Peyer's patch (tissue), 4 donors: ENCODE measurements at regions not wholly inside any gene's neighbourhood (a gene's known extent, or its start where the extent isn't known, plus 50 kb on each side); places are given as distances from the start of the nearest gene placed in this dataset.

Experiments
- DNase-seq, 3 donors: peaks; one replicate each; pipeline ENCODE4 v3.0.0-alpha.2; 2017 to 2019
- H3K27ac ChIP-seq, 4 donors: fragments of 200-600 bp; sonication (generic); one replicate each; pipeline ENCODE4 v1.5.1; 2016 to 2019
- H3K27me3 ChIP-seq, 2 donors: fragments of 200-600 bp; sonication (generic); one replicate each; pipeline ENCODE4 v1.5.1; 2019
- H3K36me3 ChIP-seq, 3 donors: fragments of 200-600 bp; sonication (generic); one replicate each; pipeline ENCODE4 v1.5.1; 2016 to 2019
- H3K4me1 ChIP-seq, 4 donors: fragments of 200-600 bp; sonication (generic); one replicate each; pipeline ENCODE4 v1.5.1; 2016 to 2019
- H3K4me3 ChIP-seq, 4 donors: fragments of 200-600 bp; sonication (generic); 1 replicate in 3 of 4; 2 replicates in 1 of 4; pipeline ENCODE4 v1.5.1; 2016 to 2019; ENCODE audit warnings: mild to moderate bottlenecking in 1 of 4
- H3K9me3 ChIP-seq, 4 donors: fragments of 200-600 bp; sonication (generic); one replicate each; pipeline ENCODE4 v1.5.1; 2016 to 2019; ENCODE audit warnings: mild to moderate bottlenecking in 1 of 4
- POLR2A ChIP-seq, 2 donors: fragments of 450-650 bp; IDR thresholded peaks; one replicate each; pipeline ENCODE4 v1.5.1; 2017; ENCODE audit warnings: antibody characterized with exemption in 2 of 2, mild to moderate bottlenecking in 2 of 2, moderate library complexity in 2 of 2
- TF ChIP-seq, protein P1 (sequence below), 6 experiments: fragments of 450-650 bp in 4 of 6; fragments of 200-600 bp in 2 of 6; sonication (generic) in 1 of 6; IDR thresholded peaks; one replicate each; pipeline ENCODE4 v1.5.1; 2017 to 2019; ENCODE audit warnings: antibody characterized with exemption in 6 of 6, mild to moderate bottlenecking in 3 of 6, moderate library complexity in 1 of 6

DNA sequence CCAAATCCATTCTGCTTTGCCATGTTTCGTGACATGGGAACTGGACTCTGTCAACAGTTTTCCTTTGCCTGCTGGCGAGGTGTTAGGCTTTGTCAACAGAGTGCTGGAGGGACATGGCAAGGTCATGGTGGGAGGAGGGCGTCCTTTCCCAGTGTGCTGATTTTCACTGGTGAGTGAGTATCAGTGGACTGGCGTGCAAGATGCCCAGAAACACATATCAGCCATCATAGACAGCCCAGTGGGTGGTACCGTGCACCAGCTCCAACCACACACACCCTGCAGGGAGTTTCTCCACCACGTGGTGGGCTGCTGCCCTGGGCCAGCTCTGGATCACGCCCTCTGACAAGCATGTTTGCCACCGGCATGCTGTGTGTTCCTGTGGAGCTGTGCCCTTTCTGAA is 50.0 kb upstream of the ABL1 start:
- TF ChIP-seq, protein P1, sequence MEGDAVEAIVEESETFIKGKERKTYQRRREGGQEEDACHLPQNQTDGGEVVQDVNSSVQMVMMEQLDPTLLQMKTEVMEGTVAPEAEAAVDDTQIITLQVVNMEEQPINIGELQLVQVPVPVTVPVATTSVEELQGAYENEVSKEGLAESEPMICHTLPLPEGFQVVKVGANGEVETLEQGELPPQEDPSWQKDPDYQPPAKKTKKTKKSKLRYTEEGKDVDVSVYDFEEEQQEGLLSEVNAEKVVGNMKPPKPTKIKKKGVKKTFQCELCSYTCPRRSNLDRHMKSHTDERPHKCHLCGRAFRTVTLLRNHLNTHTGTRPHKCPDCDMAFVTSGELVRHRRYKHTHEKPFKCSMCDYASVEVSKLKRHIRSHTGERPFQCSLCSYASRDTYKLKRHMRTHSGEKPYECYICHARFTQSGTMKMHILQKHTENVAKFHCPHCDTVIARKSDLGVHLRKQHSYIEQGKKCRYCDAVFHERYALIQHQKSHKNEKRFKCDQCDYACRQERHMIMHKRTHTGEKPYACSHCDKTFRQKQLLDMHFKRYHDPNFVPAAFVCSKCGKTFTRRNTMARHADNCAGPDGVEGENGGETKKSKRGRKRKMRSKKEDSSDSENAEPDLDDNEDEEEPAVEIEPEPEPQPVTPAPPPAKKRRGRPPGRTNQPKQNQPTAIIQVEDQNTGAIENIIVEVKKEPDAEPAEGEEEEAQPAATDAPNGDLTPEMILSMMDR (IDR thresholded peaks at IDR 0.05): no peak
- TF ChIP-seq POLR2A (IDR thresholded peaks at IDR 0.05): no peak
- H3K27me3 ChIP-seq: no peaks in the 10 kb centered on the region
- no peak overlapping the region for H3K4me3 ChIP-seq
- H3K36me3 ChIP-seq: no peaks in the 10 kb centered on the region
- H3K4me1 ChIP-seq: peaks cover 0 to 6% (median 0%) of the 10 kb centered on the region in 4 donors
- DNase-seq: no peak
- H3K9me3 ChIP-seq: no peaks in the 10 kb centered on the region
- no peak overlapping the region for H3K27ac ChIP-seq
